SK-N-SH treated with all-trans-retinoic acid at 6 μM for 48 hours (cell line): ENCODE measurements at regions not wholly inside any gene's neighbourhood (a gene's known extent, or its start where the extent isn't known, plus 50 kb on each side); places are given as distances from the start of the nearest gene placed in this dataset.

Experiments used
- ATAC-seq: fragments of 200-7000 bp; cut with Tn5 transposase; 3 replicates; pipeline ENCODE4 v1.9.1; 2020; ENCODE audit warnings: mild to moderate bottlenecking, moderate library complexity
- ARNTL ChIP-seq: fragments of 450-650 bp; formaldehyde crosslinking; IDR thresholded peaks from 2 replicates; pipeline ENCODE4 v1.5.0; 2020; ENCODE audit warnings: low read depth, mild to moderate bottlenecking, moderate library complexity, borderline replicate concordance
- BACH2 ChIP-seq: fragments of 250-450 bp; sonication (Bioruptor Pico); IDR thresholded peaks from 2 replicates; pipeline ENCODE4 v1.9.0; 2021; ENCODE audit warnings: mild to moderate bottlenecking, borderline replicate concordance
- CSDC2 ChIP-seq: fragments of 250-450 bp; sonication (Bioruptor Pico); IDR thresholded peaks from 2 replicates; pipeline ENCODE4 v1.5.0; 2020; ENCODE audit warnings: mild to moderate bottlenecking, moderate library complexity
- CSRNP3 ChIP-seq: fragments of 250-450 bp; sonication (Bioruptor Pico); IDR thresholded peaks from 2 replicates; pipeline ENCODE4 v1.5.1; 2021; ENCODE audit warnings: mild to moderate bottlenecking, moderate library complexity
- GLIS3 ChIP-seq: fragments of 250-450 bp; sonication (Bioruptor Pico); IDR thresholded peaks from 2 replicates; pipeline ENCODE4 v1.5.0; 2020; ENCODE audit warnings: mild to moderate bottlenecking, moderate library complexity
- OSR1 ChIP-seq: fragments of 250-450 bp; sonication (Bioruptor Pico); IDR thresholded peaks from 2 replicates; pipeline ENCODE4 v1.8.0; 2022; ENCODE audit warnings: moderate library complexity, mild to moderate bottlenecking, inconsistent platforms
- PPARA ChIP-seq: fragments of 250-450 bp; sonication (Bioruptor Pico); IDR thresholded peaks from 2 replicates; pipeline ENCODE4 v1.5.0; 2020; ENCODE audit warnings: mild to moderate bottlenecking, borderline replicate concordance
- RARB ChIP-seq: fragments of 250-450 bp; sonication (Bioruptor Pico); IDR thresholded peaks from 2 replicates; pipeline ENCODE4 v1.8.0; 2021; ENCODE audit warnings: mild to moderate bottlenecking, moderate library complexity
- SNAI2 ChIP-seq: fragments of 250-450 bp; sonication (Bioruptor Pico); IDR thresholded peaks from 2 replicates; pipeline ENCODE4 v1.5.0; 2020; ENCODE audit warnings: mild to moderate bottlenecking, moderate library complexity
- TCF4 ChIP-seq: fragments of 250-450 bp; sonication (Bioruptor Pico); IDR thresholded peaks from 2 replicates; pipeline ENCODE4 v1.8.0; 2021; ENCODE audit warnings: mild to moderate bottlenecking, moderate library complexity, borderline replicate concordance
- TOX ChIP-seq: fragments of 250-450 bp; sonication (Bioruptor Pico); IDR thresholded peaks from 2 replicates; pipeline ENCODE4 v1.8.0; 2021; ENCODE audit warnings: mild to moderate bottlenecking, moderate library complexity, borderline replicate concordance
- TSHZ2 ChIP-seq: fragments of 250-450 bp; sonication (Bioruptor Pico); IDR thresholded peaks from 2 replicates; pipeline ENCODE4 v1.5.0; 2020; ENCODE audit warnings: mild to moderate bottlenecking, moderate library complexity
- ZC3H10 ChIP-seq: fragments of 250-450 bp; sonication (Bioruptor Pico); IDR thresholded peaks from 2 replicates; pipeline ENCODE4 v1.5.1; 2021; ENCODE audit warnings: mild to moderate bottlenecking, moderate library complexity
- ZFP3 ChIP-seq: fragments of 250-450 bp; sonication (Bioruptor Pico); IDR thresholded peaks from 2 replicates; pipeline ENCODE4 v1.5.0; 2020; ENCODE audit warnings: mild to moderate bottlenecking, moderate library complexity
- ZFP30 ChIP-seq: fragments of 450-650 bp; formaldehyde crosslinking; IDR thresholded peaks from 2 replicates; pipeline ENCODE4 v1.5.0; 2022; ENCODE audit warnings: mild to moderate bottlenecking, moderate library complexity
- ZNF565 ChIP-seq: fragments of 450-650 bp; formaldehyde crosslinking; conservative IDR thresholded peaks from 2 replicates; pipeline ENCODE4 v1.5.0; 2020; ENCODE audit warnings: low read depth, mild to moderate bottlenecking, moderate library complexity
- ZNF70 ChIP-seq: fragments of 450-650 bp; formaldehyde crosslinking; IDR thresholded peaks from 2 replicates; pipeline ENCODE4 v1.5.0; 2020; ENCODE audit warnings: mild to moderate bottlenecking, moderate library complexity
- ZNF8 ChIP-seq: fragments of 450-650 bp; formaldehyde crosslinking; IDR thresholded peaks from 2 replicates; pipeline ENCODE4 v1.5.0; 2020; ENCODE audit warnings: mild to moderate bottlenecking, moderate library complexity
- TF ChIP-seq, protein P1 (sequence below): fragments of 250-450 bp; sonication (Bioruptor Pico); IDR thresholded peaks from 2 replicates; pipeline ENCODE4 v1.8.0; 2021; ENCODE audit warnings: low read depth, mild to moderate bottlenecking, moderate library complexity, borderline replicate concordance
- TF ChIP-seq, protein P2 (sequence below): fragments of 250-450 bp; sonication (Bioruptor Pico); IDR thresholded peaks from 2 replicates; pipeline ENCODE4 v1.5.1; 2020; ENCODE audit warnings: low read depth, mild to moderate bottlenecking, moderate library complexity

- TF ChIP-seq ARNTL (CRISPR knock-in tag) = no peak
- no peak for TF ChIP-seq GLIS3
- no peak for TF ChIP-seq ZNF8 (CRISPR knock-in tag)
- no peak for TF ChIP-seq OSR1 (CRISPR knock-in tag)
- no peak for TF ChIP-seq ZFP30
- TF ChIP-seq ZC3H10 = no peak
- TF ChIP-seq, protein P1, sequence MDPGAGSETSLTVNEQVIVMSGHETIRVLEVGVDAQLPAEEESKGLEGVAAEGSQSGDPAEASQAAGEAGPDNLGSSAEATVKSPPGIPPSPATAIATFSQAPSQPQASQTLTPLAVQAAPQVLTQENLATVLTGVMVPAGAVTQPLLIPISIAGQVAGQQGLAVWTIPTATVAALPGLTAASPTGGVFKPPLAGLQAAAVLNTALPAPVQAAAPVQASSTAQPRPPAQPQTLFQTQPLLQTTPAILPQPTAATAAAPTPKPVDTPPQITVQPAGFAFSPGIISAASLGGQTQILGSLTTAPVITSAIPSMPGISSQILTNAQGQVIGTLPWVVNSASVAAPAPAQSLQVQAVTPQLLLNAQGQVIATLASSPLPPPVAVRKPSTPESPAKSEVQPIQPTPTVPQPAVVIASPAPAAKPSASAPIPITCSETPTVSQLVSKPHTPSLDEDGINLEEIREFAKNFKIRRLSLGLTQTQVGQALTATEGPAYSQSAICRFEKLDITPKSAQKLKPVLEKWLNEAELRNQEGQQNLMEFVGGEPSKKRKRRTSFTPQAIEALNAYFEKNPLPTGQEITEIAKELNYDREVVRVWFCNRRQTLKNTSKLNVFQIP = no peak
- TF ChIP-seq, protein P2, sequence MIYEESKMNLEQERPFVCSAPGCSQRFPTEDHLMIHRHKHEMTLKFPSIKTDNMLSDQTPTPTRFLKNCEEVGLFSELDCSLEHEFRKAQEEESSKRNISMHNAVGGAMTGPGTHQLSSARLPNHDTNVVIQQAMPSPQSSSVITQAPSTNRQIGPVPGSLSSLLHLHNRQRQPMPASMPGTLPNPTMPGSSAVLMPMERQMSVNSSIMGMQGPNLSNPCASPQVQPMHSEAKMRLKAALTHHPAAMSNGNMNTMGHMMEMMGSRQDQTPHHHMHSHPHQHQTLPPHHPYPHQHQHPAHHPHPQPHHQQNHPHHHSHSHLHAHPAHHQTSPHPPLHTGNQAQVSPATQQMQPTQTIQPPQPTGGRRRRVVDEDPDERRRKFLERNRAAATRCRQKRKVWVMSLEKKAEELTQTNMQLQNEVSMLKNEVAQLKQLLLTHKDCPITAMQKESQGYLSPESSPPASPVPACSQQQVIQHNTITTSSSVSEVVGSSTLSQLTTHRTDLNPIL (CRISPR knock-in tag) = no peak
- no peak for TF ChIP-seq SNAI2 (CRISPR knock-in tag)
- TF ChIP-seq BACH2 (CRISPR knock-in tag) = no peak
- no peak for TF ChIP-seq TOX
- TF ChIP-seq RARB (CRISPR knock-in tag) = no peak
- no peak for TF ChIP-seq ZNF565 (CRISPR knock-in tag)
- no peak for TF ChIP-seq ZNF70
- TF ChIP-seq CSRNP3 (CRISPR knock-in tag) = no peak
- no peak for TF ChIP-seq CSDC2 (CRISPR knock-in tag)
- TF ChIP-seq ZFP3 = no peak
- no peak for ATAC-seq
These were observed 60.3 kb upstream of the GPC1 start for GRCh38 chr2:240375024-240375645.

DNA sequence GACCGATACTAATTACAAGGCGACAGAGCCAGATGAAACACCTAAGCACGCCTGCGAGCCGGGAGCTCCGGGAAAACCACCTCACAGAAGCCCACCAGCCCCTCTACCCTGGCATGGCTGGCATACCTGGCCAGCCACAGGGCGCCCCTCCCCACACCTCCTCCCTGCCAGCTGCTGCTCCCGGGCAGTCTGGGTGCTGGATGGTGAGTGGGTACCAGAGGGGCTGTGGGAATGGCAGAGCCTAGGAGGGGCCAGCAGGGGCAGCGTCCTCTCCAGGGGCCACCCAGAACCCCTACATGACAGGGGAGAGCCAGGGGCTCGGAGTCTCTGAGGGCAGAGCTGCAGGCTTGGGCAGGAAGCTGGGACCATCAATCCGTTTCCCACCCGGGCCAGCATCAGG, 58.7 kb upstream of the GPC1 start:
- TF ChIP-seq, protein P1 = no peak
- TF ChIP-seq PPARA (CRISPR knock-in tag) = no peak
- no peak for TF ChIP-seq ZC3H10
- TF ChIP-seq ZFP30 = no peak
- no peak for TF ChIP-seq OSR1 (CRISPR knock-in tag)
- TF ChIP-seq TOX = no peak
- TF ChIP-seq GLIS3 = no peak
- TF ChIP-seq BACH2 (CRISPR knock-in tag) = no peak
- TF ChIP-seq SNAI2 (CRISPR knock-in tag) = no peak
- no peak for ATAC-seq

DNA sequence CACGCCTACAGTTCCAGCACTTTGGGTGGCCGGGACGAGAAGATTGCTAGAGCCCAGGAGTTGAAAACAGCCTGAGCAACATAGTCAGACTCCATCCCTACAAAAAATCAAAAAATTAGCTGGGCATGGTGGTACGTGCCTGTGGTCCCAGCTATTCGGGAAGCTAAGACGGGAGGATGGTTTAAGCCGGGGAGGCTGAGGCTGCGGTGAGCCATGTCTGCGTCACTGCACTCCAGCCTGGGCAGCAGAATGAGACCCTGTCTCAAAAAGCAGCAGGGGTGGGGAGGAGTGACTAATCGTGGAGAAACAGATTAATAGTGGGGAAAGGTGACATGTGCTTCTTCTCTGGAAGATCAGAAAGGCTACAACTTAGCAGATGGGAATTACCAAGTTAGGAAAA, 58.1 kb upstream of the GPC1 start:
- TF ChIP-seq, protein P2 (CRISPR knock-in tag) = no peak
- no peak for TF ChIP-seq GLIS3
- no peak for TF ChIP-seq OSR1 (CRISPR knock-in tag)
- TF ChIP-seq ZNF8 (CRISPR knock-in tag) = no peak
- TF ChIP-seq, all 23 proteins: peak for 0
- ATAC-seq = no peak

GRCh38 chr2:240379089-240379636, 56.3 kb upstream of the GPC1 start:
- no peak for ATAC-seq
- TF ChIP-seq ZC3H10 (no peak), ZFP30 (no peak)

- ATAC-seq = no peak
- TF ChIP-seq, protein P1 = no peak
- TF ChIP-seq OSR1 (CRISPR knock-in tag) = no peak
- TF ChIP-seq ZNF565 (CRISPR knock-in tag) = no peak
- TF ChIP-seq TCF4 = no peak
- no peak for TF ChIP-seq BACH2 (CRISPR knock-in tag)
- TF ChIP-seq PPARA (CRISPR knock-in tag) = no peak
- no peak for TF ChIP-seq TSHZ2 (CRISPR knock-in tag)
These were observed 52.2 kb upstream of the GPC1 start for GRCh38 chr2:240383099-240383758.
